ENCODE measurements at regions not wholly inside any gene's neighbourhood (a gene's known extent, or its start where the extent isn't known, plus 50 kb on each side); places are given as distances from the start of the nearest gene placed in this dataset.

DNA sequence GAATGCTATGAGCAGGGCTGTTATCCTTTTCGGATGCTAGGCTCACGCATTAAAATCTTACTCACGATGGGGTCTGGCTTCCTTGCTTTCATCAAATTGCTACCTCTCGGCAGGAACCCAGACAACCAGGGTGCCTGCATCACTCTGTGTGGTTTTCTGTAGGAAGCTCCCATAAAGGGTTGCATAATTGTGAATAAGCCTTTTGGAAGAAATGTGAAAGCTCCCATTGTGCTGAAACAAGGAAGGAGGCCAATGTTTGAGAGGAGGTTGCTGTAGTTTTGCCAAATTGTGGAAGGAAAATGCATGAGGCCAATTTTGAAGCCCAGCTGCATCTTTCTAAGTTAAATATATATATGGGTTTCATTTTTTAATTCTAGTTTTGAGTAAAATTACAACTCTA lies 615.5 kb downstream of the C6orf118 start:
- H3K27ac Mint-ChIP-seq (ENCODE audit: unreplicated experiment): no peak overlapping the region
- intact Hi-C loops (cut with micrococcal nuclease; ENCODE audit: unreplicated experiment): no loop called here
- H3K27me3 Mint-ChIP-seq (ENCODE audit: unreplicated experiment): no peaks in the 10 kb centered on the region
- H3K36me3 Mint-ChIP-seq (ENCODE audit: insufficient read depth, unreplicated experiment): no peaks in the 10 kb centered on the region
- DNase-seq: peak; percentile 7
- CTCF ChIA-PET: no interaction called here
- no peak overlapping the region for H3K4me3 Mint-ChIP-seq (ENCODE audit: low read depth, unreplicated experiment)
- H3K9me3 Mint-ChIP-seq (ENCODE audit: low read depth, unreplicated experiment): peaks cover 6% of the 10 kb centered on the region
- BruUV-seq (replicated peaks): no TSS peak
- H3K4me1 Mint-ChIP-seq (ENCODE audit: low read depth, unreplicated experiment): peaks cover 8% of the 10 kb centered on the region
- TF ChIP-seq, protein P1, sequence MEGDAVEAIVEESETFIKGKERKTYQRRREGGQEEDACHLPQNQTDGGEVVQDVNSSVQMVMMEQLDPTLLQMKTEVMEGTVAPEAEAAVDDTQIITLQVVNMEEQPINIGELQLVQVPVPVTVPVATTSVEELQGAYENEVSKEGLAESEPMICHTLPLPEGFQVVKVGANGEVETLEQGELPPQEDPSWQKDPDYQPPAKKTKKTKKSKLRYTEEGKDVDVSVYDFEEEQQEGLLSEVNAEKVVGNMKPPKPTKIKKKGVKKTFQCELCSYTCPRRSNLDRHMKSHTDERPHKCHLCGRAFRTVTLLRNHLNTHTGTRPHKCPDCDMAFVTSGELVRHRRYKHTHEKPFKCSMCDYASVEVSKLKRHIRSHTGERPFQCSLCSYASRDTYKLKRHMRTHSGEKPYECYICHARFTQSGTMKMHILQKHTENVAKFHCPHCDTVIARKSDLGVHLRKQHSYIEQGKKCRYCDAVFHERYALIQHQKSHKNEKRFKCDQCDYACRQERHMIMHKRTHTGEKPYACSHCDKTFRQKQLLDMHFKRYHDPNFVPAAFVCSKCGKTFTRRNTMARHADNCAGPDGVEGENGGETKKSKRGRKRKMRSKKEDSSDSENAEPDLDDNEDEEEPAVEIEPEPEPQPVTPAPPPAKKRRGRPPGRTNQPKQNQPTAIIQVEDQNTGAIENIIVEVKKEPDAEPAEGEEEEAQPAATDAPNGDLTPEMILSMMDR (IDR thresholded peaks at IDR 0.05; ENCODE audit: unreplicated experiment): no peak

- no peak overlapping the region for H3K4me3 Mint-ChIP-seq (ENCODE audit: low read depth, unreplicated experiment)
- TF ChIP-seq, protein P1 (IDR thresholded peaks at IDR 0.05; ENCODE audit: unreplicated experiment): no peak
Observed at GRCh38 chr6:164692772-164693510, 616.5 kb downstream of the C6orf118 start.

DNA sequence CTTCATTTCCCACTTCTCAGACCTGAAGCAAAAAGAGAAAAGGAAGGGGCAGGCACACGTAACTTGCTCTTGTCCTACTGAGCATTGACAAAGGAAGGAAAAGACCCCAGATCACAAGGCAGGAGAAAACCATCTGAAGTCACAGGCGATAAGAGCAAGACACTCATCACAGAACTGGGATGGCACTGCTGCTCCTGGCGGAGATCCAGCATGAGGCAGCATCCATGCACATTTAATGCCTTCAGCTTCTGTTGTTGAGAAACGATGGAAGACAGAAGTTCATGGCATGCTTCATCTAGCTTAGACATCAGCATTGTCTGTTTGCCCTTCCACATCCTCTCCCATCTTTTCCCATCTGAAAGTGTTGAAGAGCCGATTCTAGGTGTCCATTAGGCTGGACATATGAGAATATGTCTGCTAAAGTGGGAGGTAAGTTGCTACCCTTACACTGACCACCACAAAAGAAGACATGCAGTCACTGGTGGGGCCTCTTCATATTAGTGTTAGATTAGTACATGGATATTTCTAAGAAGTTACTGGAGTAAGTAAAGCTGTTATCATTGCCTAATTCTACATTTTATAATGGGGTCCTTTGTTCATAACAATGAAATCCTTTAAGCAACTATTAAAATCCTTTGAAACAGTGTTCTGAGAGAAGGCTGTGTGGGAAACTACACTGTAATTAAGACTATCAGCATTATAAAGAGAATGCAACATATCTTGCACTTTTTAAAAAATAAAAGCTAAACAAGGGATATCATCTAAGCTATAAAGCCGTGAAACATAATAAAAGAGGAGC lies 618.5 kb downstream of the C6orf118 start:
- no peak overlapping the region for H3K4me3 Mint-ChIP-seq (ENCODE audit: low read depth, unreplicated experiment)

More at GRCh38 chr6:164692772-164693510, 616.5 kb downstream of the C6orf118 start:
- Mint-ChIP-seq H3K27ac (ENCODE audit: unreplicated experiment) (no peak overlapping the region), H3K36me3 (ENCODE audit: insufficient read depth, unreplicated experiment) (no peaks in the 10 kb centered on the region), H3K27me3 (ENCODE audit: unreplicated experiment) (no peaks in the 10 kb centered on the region), H3K4me1 (ENCODE audit: low read depth, unreplicated experiment) (peaks cover 8% of the 10 kb centered on the region), H3K9me3 (ENCODE audit: low read depth, unreplicated experiment) (peaks cover 6% of the 10 kb centered on the region)
- no peak for DNase-seq
- no TSS peak for BruUV-seq (replicated peaks)
- CTCF ChIA-PET: no interaction called here
- intact Hi-C loops (cut with micrococcal nuclease; ENCODE audit: unreplicated experiment): no loop called here

DNA sequence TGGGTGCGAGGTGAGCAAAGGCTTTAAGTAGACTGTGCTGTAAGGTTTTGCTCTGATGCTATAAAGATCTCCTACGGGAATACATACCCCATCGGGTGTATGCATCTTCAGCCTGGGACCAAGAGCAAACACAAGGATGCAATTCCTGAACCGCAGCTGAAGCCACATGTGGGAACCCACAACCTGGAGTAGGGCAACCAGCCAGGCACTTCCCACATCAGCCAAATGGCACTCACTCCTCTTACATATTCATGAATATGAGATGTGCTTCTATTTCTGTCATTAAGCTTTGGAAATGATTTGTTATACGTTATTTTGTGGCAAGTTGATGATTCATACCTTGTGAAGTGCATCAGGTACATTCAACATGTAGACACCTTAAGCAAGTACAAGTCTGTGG lies 619.2 kb downstream of the C6orf118 start:
- CTCF ChIA-PET: no interaction called here
- intact Hi-C loops (cut with micrococcal nuclease; ENCODE audit: unreplicated experiment): no loop called here

More for the DNA sequence above, 618.5 kb downstream of the C6orf118 start:
- Mint-ChIP-seq H3K27me3 (ENCODE audit: unreplicated experiment) (no peaks in the 10 kb centered on the region), H3K4me1 (ENCODE audit: low read depth, unreplicated experiment) (peaks cover 3% of the 10 kb centered on the region), H3K9me3 (ENCODE audit: low read depth, unreplicated experiment) (peaks cover 3% of the 10 kb centered on the region), H3K27ac (ENCODE audit: unreplicated experiment) (no peak overlapping the region), H3K36me3 (ENCODE audit: insufficient read depth, unreplicated experiment) (no peaks in the 10 kb centered on the region)
- intact Hi-C loops (cut with micrococcal nuclease; ENCODE audit: unreplicated experiment): no loop called here
- BruUV-seq (replicated peaks): no TSS peak
- CTCF ChIA-PET: no interaction called here
- TF ChIP-seq, protein P1 (IDR thresholded peaks at IDR 0.05; ENCODE audit: unreplicated experiment): no peak
- no peak for DNase-seq

More for the DNA sequence above, 619.2 kb downstream of the C6orf118 start:
- no peak overlapping the region for H3K27ac Mint-ChIP-seq (ENCODE audit: unreplicated experiment)
- no peaks in the 10 kb centered on the region for H3K4me1 Mint-ChIP-seq (ENCODE audit: low read depth, unreplicated experiment)
- H3K9me3 Mint-ChIP-seq (ENCODE audit: low read depth, unreplicated experiment): peaks cover 3% of the 10 kb centered on the region
- H3K36me3 Mint-ChIP-seq (ENCODE audit: insufficient read depth, unreplicated experiment): no peaks in the 10 kb centered on the region
- no peak for DNase-seq
- no TSS peak for BruUV-seq (replicated peaks)
- no peak overlapping the region for H3K4me3 Mint-ChIP-seq (ENCODE audit: low read depth, unreplicated experiment)
- no peaks in the 10 kb centered on the region for H3K27me3 Mint-ChIP-seq (ENCODE audit: unreplicated experiment)
- TF ChIP-seq, protein P1 (IDR thresholded peaks at IDR 0.05; ENCODE audit: unreplicated experiment): no peak
